ENCODE measurements at regions not wholly inside any gene's neighbourhood (a gene's known extent, or its start where the extent isn't known, plus 50 kb on each side); places are given as distances from the start of the nearest gene placed in this dataset.

GRCh38 chr14:97920201-97920600, 1123.0 kb downstream of the VRK1 start:
- H3K79me1 ChIP-seq (ENCODE audit: low read length): no peaks in the 10 kb centered on the region
- H3K23ac ChIP-seq (ENCODE audit: low read length): no peak overlapping the region
- no peak overlapping the region for H3K4me3 ChIP-seq (ENCODE audit: low read depth, low read length)
- no CpG with 5 or more reads among the region's 5 CpGs for WGBS (ENCODE audit: extremely low coverage, insufficient coverage, insufficient read length)
- H3K4me1 ChIP-seq (ENCODE audit: control insufficient read depth in 1 of 2, insufficient read depth in 2 of 2, low read length in 2 of 2): no peaks in the 10 kb centered on the region
- no peak overlapping the region for H3K27ac ChIP-seq (ENCODE audit: low read depth, low read length)
- no peaks in the 10 kb centered on the region for H3K36me3 ChIP-seq (ENCODE audit: control insufficient read depth in 1 of 2, insufficient read depth in 2 of 2, low read length in 2 of 2)
- H3K14ac ChIP-seq (ENCODE audit: low read length): no peak overlapping the region
- no peaks in the 10 kb centered on the region for H3K79me2 ChIP-seq (ENCODE audit: control insufficient read depth, insufficient read depth, low read length, poor library complexity)
- H3K27me3 ChIP-seq (ENCODE audit: insufficient read depth, low read length): no peaks in the 10 kb centered on the region
- no peak overlapping the region for H4K12ac ChIP-seq (ENCODE audit: low read depth, low read length)
- no peak overlapping the region for H4K91ac ChIP-seq (ENCODE audit: low read depth, low read length)
- no peak overlapping the region for H3K4me2 ChIP-seq (ENCODE audit: low read length)
- no peak overlapping the region for H2BK5ac ChIP-seq (ENCODE audit: low read depth, low read length, poor library complexity)
- no peak overlapping the region for H2AK5ac ChIP-seq (ENCODE audit: low read length)
- H2BK120ac ChIP-seq (ENCODE audit: insufficient read depth, low read length, poor library complexity): no peak overlapping the region
- no peak overlapping the region for H3K18ac ChIP-seq (ENCODE audit: low read length)
- no peak for DNase-seq
- H2AFZ ChIP-seq (ENCODE audit: insufficient read depth, low read length, poor library complexity): no peak overlapping the region
- no peak overlapping the region for H2BK12ac ChIP-seq (ENCODE audit: low read length)
- H4K8ac ChIP-seq (ENCODE audit: low read depth, low read length): no peak overlapping the region
- H3K9me3 ChIP-seq (ENCODE audit: insufficient read depth, low read depth, low read length): peaks cover 3% of the 10 kb centered on the region
- H3K9ac ChIP-seq (ENCODE audit: low read length): no peak overlapping the region
- no peak overlapping the region for H3K4ac ChIP-seq (ENCODE audit: low read depth, low read length)

DNA sequence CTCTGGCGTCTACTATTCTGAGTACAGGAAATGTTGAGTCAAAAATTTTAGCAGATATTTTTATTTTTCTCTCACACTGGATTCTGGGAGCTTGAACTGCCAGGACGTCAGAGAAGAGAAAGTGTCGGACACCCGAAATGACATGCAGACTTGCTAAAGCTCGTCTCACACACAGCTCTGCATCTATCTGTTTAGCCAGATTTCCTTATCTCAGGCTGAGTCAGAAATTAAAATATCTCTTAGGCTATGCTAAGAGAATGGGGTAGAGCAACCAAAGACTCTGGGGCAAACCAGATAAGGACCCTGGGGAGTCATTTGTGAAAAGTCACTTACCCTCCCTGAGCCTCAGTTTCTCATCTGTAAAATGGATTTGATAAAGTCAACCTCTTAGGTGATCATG, 1124.1 kb downstream of the VRK1 start:
- no peak overlapping the region for H3K4me3 ChIP-seq (ENCODE audit: low read depth, low read length)
- no peak overlapping the region for H4K91ac ChIP-seq (ENCODE audit: low read depth, low read length)
- no peak overlapping the region for H3K27ac ChIP-seq (ENCODE audit: low read depth, low read length)
- peaks cover 3% of the 10 kb centered on the region for H3K9me3 ChIP-seq (ENCODE audit: insufficient read depth, low read depth, low read length)
- H2AFZ ChIP-seq (ENCODE audit: insufficient read depth, low read length, poor library complexity): no peak overlapping the region
- WGBS (ENCODE audit: extremely low coverage, insufficient coverage, insufficient read length): no CpG with 5 or more reads among the region's 5 CpGs
- H3K14ac ChIP-seq (ENCODE audit: low read length): no peak overlapping the region
- H3K18ac ChIP-seq (ENCODE audit: low read length): no peak overlapping the region
- H2AK5ac ChIP-seq (ENCODE audit: low read length): no peak overlapping the region
- H4K8ac ChIP-seq (ENCODE audit: low read depth, low read length): no peak overlapping the region
- no peaks in the 10 kb centered on the region for H3K27me3 ChIP-seq (ENCODE audit: insufficient read depth, low read length)
- H3K9ac ChIP-seq (ENCODE audit: low read length): no peak overlapping the region
- H3K4ac ChIP-seq (ENCODE audit: low read depth, low read length): no peak overlapping the region
- H2BK120ac ChIP-seq (ENCODE audit: insufficient read depth, low read length, poor library complexity): no peak overlapping the region
- no peak overlapping the region for H4K12ac ChIP-seq (ENCODE audit: low read depth, low read length)
- no peak for DNase-seq
- no peaks in the 10 kb centered on the region for H3K79me2 ChIP-seq (ENCODE audit: control insufficient read depth, insufficient read depth, low read length, poor library complexity)
- no peak overlapping the region for H3K23ac ChIP-seq (ENCODE audit: low read length)
- H3K79me1 ChIP-seq (ENCODE audit: low read length): no peaks in the 10 kb centered on the region
- no peak overlapping the region for H3K4me2 ChIP-seq (ENCODE audit: low read length)
- no peaks in the 10 kb centered on the region for H3K4me1 ChIP-seq (ENCODE audit: control insufficient read depth in 1 of 2, insufficient read depth in 2 of 2, low read length in 2 of 2)
- H3K36me3 ChIP-seq (ENCODE audit: control insufficient read depth in 1 of 2, insufficient read depth in 2 of 2, low read length in 2 of 2): no peaks in the 10 kb centered on the region
- H2BK12ac ChIP-seq (ENCODE audit: low read length): no peak overlapping the region
- H2BK5ac ChIP-seq (ENCODE audit: low read depth, low read length, poor library complexity): no peak overlapping the region

DNA sequence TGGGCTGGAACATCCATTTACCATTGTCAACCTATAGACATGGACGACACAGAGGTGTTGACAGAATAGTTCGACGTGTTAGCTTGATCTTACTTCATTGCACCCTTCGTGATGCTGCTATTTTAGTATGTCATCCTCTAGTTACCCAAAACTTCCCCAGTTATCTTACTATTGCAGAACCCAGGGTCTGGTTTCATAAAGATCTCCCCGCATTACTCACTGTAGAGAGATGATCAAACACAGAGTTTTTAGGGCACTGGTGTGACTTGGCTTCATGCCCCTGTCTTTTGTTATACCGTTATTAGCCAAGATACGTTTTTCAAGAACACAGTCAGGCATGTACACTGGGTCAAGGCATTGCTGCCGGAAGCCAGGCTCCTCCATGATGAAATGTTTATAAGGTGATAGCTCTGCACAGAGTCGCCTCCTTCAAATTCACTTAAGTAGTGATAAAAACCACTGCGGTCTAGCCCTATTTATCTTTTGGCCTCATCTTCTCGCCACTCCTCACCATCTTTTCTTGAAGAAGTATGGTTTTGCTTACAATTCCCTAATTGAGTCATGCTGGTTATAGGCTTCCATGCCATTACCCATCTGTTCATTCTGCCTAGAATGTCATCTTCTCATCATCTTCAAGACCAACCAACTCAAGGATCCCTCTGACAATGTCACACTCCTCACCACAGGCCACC, 1127.9 kb downstream of the VRK1 start:
- Histone ChIP-seq H3K27ac (ENCODE audit: low read depth, low read length) (no peak overlapping the region), H2BK5ac (ENCODE audit: low read depth, low read length, poor library complexity) (no peak overlapping the region), H4K8ac (ENCODE audit: low read depth, low read length) (no peak overlapping the region), H3K14ac (ENCODE audit: low read length) (no peak overlapping the region), H2AK5ac (ENCODE audit: low read length) (no peak overlapping the region), H3K36me3 (ENCODE audit: control insufficient read depth in 1 of 2, insufficient read depth in 2 of 2, low read length in 2 of 2) (no peaks in the 10 kb centered on the region), H3K4ac (ENCODE audit: low read depth, low read length) (no peak overlapping the region), H3K18ac (ENCODE audit: low read length) (no peak overlapping the region), H3K4me1 (ENCODE audit: control insufficient read depth in 1 of 2, insufficient read depth in 2 of 2, low read length in 2 of 2) (no peaks in the 10 kb centered on the region), H3K9me3 (ENCODE audit: insufficient read depth, low read depth, low read length) (no peaks in the 10 kb centered on the region), H3K4me2 (ENCODE audit: low read length) (no peak overlapping the region), H3K79me1 (ENCODE audit: low read length) (no peaks in the 10 kb centered on the region), H4K91ac (ENCODE audit: low read depth, low read length) (no peak overlapping the region), H3K27me3 (ENCODE audit: insufficient read depth, low read length) (no peaks in the 10 kb centered on the region), H2AFZ (ENCODE audit: insufficient read depth, low read length, poor library complexity) (no peak overlapping the region), H3K79me2 (ENCODE audit: control insufficient read depth, insufficient read depth, low read length, poor library complexity) (no peaks in the 10 kb centered on the region), H3K23ac (ENCODE audit: low read length) (no peak overlapping the region), H2BK12ac (ENCODE audit: low read length) (no peak overlapping the region), H2BK120ac (ENCODE audit: insufficient read depth, low read length, poor library complexity) (no peak overlapping the region), H3K9ac (ENCODE audit: low read length) (no peak overlapping the region), H4K12ac (ENCODE audit: low read depth, low read length) (no peak overlapping the region), H3K4me3 (ENCODE audit: low read depth, low read length) (no peak overlapping the region)
- no peak for DNase-seq
- no CpG with 5 or more reads among the region's 11 CpGs for WGBS (ENCODE audit: extremely low coverage, insufficient coverage, insufficient read length)

- no peak for DNase-seq
- Histone ChIP-seq H3K79me2 (ENCODE audit: control insufficient read depth, insufficient read depth, low read length, poor library complexity) (no peaks in the 10 kb centered on the region), H2AFZ (ENCODE audit: insufficient read depth, low read length, poor library complexity) (no peak overlapping the region), H4K8ac (ENCODE audit: low read depth, low read length) (no peak overlapping the region), H3K18ac (ENCODE audit: low read length) (no peak overlapping the region), H4K12ac (ENCODE audit: low read depth, low read length) (no peak overlapping the region), H3K36me3 (ENCODE audit: control insufficient read depth in 1 of 2, insufficient read depth in 2 of 2, low read length in 2 of 2) (no peaks in the 10 kb centered on the region), H3K4me3 (ENCODE audit: low read depth, low read length) (no peak overlapping the region), H3K9me3 (ENCODE audit: insufficient read depth, low read depth, low read length) (peaks cover 3% of the 10 kb centered on the region), H2AK5ac (ENCODE audit: low read length) (no peak overlapping the region), H3K27me3 (ENCODE audit: insufficient read depth, low read length) (no peaks in the 10 kb centered on the region), H3K79me1 (ENCODE audit: low read length) (no peaks in the 10 kb centered on the region), H4K91ac (ENCODE audit: low read depth, low read length) (no peak overlapping the region), H3K23ac (ENCODE audit: low read length) (no peak overlapping the region), H2BK12ac (ENCODE audit: low read length) (no peak overlapping the region), H3K9ac (ENCODE audit: low read length) (no peak overlapping the region), H3K14ac (ENCODE audit: low read length) (no peak overlapping the region), H3K4me2 (ENCODE audit: low read length) (no peak overlapping the region), H2BK120ac (ENCODE audit: insufficient read depth, low read length, poor library complexity) (no peak overlapping the region), H3K27ac (ENCODE audit: low read depth, low read length) (no peak overlapping the region), H3K4me1 (ENCODE audit: control insufficient read depth in 1 of 2, insufficient read depth in 2 of 2, low read length in 2 of 2) (no peaks in the 10 kb centered on the region), H3K4ac (ENCODE audit: low read depth, low read length) (no peak overlapping the region), H2BK5ac (ENCODE audit: low read depth, low read length, poor library complexity) (no peak overlapping the region)
- no CpG with 5 or more reads among the region's 8 CpGs for WGBS (ENCODE audit: extremely low coverage, insufficient coverage, insufficient read length)
These were observed 1133.0 kb downstream of the VRK1 start for GRCh38 chr14:97930166-97930565.
